ENCODE measurements at regions not wholly inside any gene's neighbourhood (a gene's known extent, or its start where the extent isn't known, plus 50 kb on each side); places are given as distances from the start of the nearest gene placed in this dataset.
"Not testable (repeated sequence)": the region's sequence is repeated elsewhere in the genome, so short reads cannot be mapped to it uniquely, and the experiment has no call there.

DNA sequence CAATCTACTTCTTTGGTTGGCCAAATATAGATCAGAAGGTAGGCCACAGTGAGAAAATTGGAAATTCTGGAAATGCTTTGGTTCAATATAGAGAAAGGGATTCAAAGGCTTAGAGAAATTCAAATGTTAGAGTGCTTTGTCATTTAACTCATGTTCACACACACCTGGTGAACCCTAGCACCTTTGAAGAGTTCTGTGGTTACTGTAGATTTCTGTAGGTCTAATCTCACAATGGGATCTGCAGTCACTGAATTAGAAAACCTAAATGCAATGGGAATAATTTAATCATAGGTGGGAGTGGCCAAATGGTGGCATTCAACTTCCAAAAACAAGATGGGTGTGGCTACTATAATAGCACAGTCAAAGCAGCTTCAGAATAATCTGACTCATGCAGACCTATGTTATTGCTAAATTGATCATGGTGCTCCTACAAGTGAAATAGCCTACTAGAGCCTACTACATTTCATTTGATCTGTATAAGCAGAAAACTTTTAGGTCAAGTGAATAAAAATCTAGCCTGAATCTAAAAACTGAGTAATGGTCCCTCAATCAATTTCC lies 1152.9 kb downstream of the PCDH9 start:
- DNase-seq (ENCODE audit: low read depth) (peak; percentile 34), FAIRE-seq (no peak)
- Histone ChIP-seq H3K4me3 (ENCODE audit: low read depth, low read length) (no peak overlapping the region), H3K36me3 (ENCODE audit: control insufficient read depth, insufficient read depth, low read length) (no peaks in the 10 kb centered on the region), H3K27me3 (ENCODE audit: control insufficient read depth, insufficient read depth, low read length) (no peaks in the 10 kb centered on the region)
- TF ChIP-seq, protein P1, sequence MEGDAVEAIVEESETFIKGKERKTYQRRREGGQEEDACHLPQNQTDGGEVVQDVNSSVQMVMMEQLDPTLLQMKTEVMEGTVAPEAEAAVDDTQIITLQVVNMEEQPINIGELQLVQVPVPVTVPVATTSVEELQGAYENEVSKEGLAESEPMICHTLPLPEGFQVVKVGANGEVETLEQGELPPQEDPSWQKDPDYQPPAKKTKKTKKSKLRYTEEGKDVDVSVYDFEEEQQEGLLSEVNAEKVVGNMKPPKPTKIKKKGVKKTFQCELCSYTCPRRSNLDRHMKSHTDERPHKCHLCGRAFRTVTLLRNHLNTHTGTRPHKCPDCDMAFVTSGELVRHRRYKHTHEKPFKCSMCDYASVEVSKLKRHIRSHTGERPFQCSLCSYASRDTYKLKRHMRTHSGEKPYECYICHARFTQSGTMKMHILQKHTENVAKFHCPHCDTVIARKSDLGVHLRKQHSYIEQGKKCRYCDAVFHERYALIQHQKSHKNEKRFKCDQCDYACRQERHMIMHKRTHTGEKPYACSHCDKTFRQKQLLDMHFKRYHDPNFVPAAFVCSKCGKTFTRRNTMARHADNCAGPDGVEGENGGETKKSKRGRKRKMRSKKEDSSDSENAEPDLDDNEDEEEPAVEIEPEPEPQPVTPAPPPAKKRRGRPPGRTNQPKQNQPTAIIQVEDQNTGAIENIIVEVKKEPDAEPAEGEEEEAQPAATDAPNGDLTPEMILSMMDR (IDR thresholded peaks at IDR 0.05; ENCODE audit: insufficient read depth, low read length, severe bottlenecking) = no peak

GRCh38 chr13:66076417-66076816 lies 1153.7 kb downstream of the PCDH9 start:
- peak; percentile 17 for DNase-seq (ENCODE audit: low read depth)
- TF ChIP-seq, protein P1 (IDR thresholded peaks at IDR 0.05; ENCODE audit: insufficient read depth, low read length, severe bottlenecking) = no peak

DNA sequence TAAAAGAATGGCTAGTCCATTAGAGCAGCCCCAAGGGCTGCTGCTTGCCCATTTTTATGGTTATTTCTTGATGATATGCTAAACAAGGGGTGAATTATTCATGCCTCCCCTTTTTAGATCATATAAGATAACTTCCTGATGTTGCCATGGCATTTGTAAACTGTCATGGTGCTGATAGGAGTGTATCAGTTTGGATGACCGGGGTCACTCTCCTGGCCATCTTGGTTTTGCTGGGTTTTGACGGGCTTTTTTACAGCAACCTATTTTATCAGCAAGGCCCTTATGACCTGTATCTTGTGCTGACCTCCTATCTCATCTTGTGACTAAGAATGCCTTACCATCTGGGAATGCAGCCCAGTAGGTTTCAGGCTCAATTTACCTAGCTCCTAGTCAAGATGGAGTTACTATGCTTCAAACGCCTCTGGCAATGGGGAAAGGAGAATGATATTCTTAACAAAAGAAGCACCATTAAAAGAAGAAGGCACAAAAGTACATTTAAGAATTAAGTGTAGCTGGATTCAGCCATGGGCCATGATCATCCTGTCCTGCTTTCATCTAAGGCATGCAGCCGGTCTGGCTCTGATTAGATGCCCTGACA lies 1156.0 kb downstream of the PCDH9 start:
- no peak for FAIRE-seq
- TF ChIP-seq, protein P1 (IDR thresholded peaks at IDR 0.05; ENCODE audit: insufficient read depth, low read length, severe bottlenecking) = no peak

More at GRCh38 chr13:66076417-66076816, 1153.7 kb downstream of the PCDH9 start:
- FAIRE-seq = no peak
- Histone ChIP-seq H3K27me3 (ENCODE audit: control insufficient read depth, insufficient read depth, low read length) (no peaks in the 10 kb centered on the region), H3K36me3 (ENCODE audit: control insufficient read depth, insufficient read depth, low read length) (no peaks in the 10 kb centered on the region), H3K4me3 (ENCODE audit: low read depth, low read length) (no peak overlapping the region)

GRCh38 chr13:66072097-66072496 lies 1158.0 kb downstream of the PCDH9 start:
- not testable (repeated sequence) for H3K27me3 ChIP-seq (ENCODE audit: control insufficient read depth, insufficient read depth, low read length); H3K4me3 ChIP-seq (ENCODE audit: low read depth, low read length); H3K36me3 ChIP-seq (ENCODE audit: control insufficient read depth, insufficient read depth, low read length); FAIRE-seq; DNase-seq (ENCODE audit: low read depth)

More for the DNA sequence above, 1156.0 kb downstream of the PCDH9 start:
- peak; percentile 1 for DNase-seq (ENCODE audit: low read depth)
- Histone ChIP-seq H3K4me3 (ENCODE audit: low read depth, low read length) (no peak overlapping the region), H3K36me3 (ENCODE audit: control insufficient read depth, insufficient read depth, low read length) (no peaks in the 10 kb centered on the region), H3K27me3 (ENCODE audit: control insufficient read depth, insufficient read depth, low read length) (no peaks in the 10 kb centered on the region)

GRCh38 chr13:66071608-66072007 lies 1158.5 kb downstream of the PCDH9 start:
- no peaks in the 10 kb centered on the region for H3K36me3 ChIP-seq (ENCODE audit: control insufficient read depth, insufficient read depth, low read length)
- TF ChIP-seq, protein P1 (IDR thresholded peaks at IDR 0.05; ENCODE audit: insufficient read depth, low read length, severe bottlenecking) = no peak
- FAIRE-seq (no peak), DNase-seq (ENCODE audit: low read depth) (no peak)
- H3K27me3 ChIP-seq (ENCODE audit: control insufficient read depth, insufficient read depth, low read length) = no peaks in the 10 kb centered on the region
- no peak overlapping the region for H3K4me3 ChIP-seq (ENCODE audit: low read depth, low read length)

DNA sequence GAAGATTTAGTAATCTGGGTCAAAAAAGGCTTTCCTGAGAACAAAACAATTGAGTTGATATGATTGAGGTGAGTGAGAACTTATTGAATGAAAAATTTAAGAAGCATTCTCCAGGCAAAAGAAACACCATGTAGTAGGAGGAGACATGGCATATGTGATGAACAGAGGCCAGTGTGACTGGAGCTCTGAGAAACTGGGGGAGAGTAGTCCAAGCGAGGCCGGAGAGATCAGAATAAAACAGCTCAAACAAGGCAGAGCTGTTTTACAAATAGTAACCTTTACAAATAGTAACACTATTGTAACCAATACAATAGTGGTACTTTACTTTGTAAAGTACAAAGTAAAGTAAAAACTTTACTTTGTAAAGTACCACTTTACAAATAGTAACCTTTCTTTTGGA lies 1159.1 kb downstream of the PCDH9 start:
- no peak for FAIRE-seq
- Histone ChIP-seq H3K36me3 (ENCODE audit: control insufficient read depth, insufficient read depth, low read length) (no peaks in the 10 kb centered on the region), H3K27me3 (ENCODE audit: control insufficient read depth, insufficient read depth, low read length) (no peaks in the 10 kb centered on the region), H3K4me3 (ENCODE audit: low read depth, low read length) (no peak overlapping the region)
- TF ChIP-seq, protein P1 (IDR thresholded peaks at IDR 0.05; ENCODE audit: insufficient read depth, low read length, severe bottlenecking) = no peak
- DNase-seq (ENCODE audit: low read depth) = no peak
